ENCODE measurements at regions not wholly inside any gene's neighbourhood (a gene's known extent, or its start where the extent isn't known, plus 50 kb on each side); places are given as distances from the start of the nearest gene placed in this dataset.

GRCh38 chr2:22530131-22530530 is 854.8 kb upstream of the KLHL29 start:
- TF ChIP-seq CTCF (IDR thresholded peaks at IDR 0.05 in 2 of 3, conservative IDR thresholded peaks at IDR 0.05 in 1 of 3; ENCODE audit: borderline replicate concordance in 1 of 3, insufficient read depth in 1 of 3, low read depth in 2 of 3, low read length in 2 of 3) (no peak), ZNF274 (IDR thresholded peaks at IDR 0.05; ENCODE audit: low read depth, low read length) (no peak), CEBPB (IDR thresholded peaks at IDR 0.05; ENCODE audit: low read depth) (no peak)
- TF ChIP-seq, protein P1, sequence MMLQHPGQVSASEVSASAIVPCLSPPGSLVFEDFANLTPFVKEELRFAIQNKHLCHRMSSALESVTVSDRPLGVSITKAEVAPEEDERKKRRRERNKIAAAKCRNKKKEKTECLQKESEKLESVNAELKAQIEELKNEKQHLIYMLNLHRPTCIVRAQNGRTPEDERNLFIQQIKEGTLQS (IDR thresholded peaks at IDR 0.05), result no peak
